ENCODE measurements at regions not wholly inside any gene's neighbourhood (a gene's known extent, or its start where the extent isn't known, plus 50 kb on each side); places are given as distances from the start of the nearest gene placed in this dataset.
"Not testable (repeated sequence)": the region's sequence is repeated elsewhere in the genome, so short reads cannot be mapped to it uniquely, and the experiment has no call there.

DNA sequence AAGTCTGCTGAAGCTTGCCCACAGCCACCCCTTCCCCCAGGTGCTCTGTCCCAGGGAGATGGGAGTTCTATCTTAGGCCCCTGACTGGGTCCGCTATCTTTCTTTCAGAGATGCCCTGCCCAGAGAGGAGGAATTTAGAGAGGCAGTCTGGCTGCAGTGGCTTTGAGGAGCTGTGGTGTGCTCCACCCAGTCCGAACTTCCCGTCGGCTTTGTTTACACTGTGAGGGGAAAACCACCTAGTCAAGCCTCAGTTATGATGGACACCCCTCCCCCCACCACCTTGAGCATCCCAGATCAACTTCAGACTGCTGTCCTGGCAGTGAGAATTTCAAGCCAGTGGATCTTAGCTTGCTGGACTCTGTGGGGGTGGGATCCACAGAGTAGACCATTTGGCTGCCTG is 118.3 kb upstream of the ZEB2 start:
- DNase-seq = not testable (repeated sequence)

DNA sequence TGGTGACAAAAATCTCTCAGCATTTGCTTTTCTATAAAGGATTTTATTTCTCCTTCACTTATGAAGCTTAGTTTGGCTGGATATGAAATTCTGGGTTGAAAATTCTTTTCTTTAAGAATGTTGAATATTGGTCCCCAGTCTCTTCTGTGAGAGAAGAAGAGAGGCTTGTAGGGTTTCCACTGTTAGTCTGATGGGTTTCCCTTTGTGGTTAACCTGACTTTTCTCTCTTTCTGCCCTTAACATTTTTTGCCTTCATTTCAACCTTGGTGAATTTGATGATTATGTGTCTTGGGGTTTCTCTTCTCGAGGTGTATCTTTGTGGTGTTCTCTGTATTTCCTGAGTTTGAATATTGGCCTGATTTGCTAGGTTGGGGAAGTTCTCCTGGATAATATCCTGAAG is 116.9 kb upstream of the ZEB2 start:
- not testable (repeated sequence) for DNase-seq

DNA sequence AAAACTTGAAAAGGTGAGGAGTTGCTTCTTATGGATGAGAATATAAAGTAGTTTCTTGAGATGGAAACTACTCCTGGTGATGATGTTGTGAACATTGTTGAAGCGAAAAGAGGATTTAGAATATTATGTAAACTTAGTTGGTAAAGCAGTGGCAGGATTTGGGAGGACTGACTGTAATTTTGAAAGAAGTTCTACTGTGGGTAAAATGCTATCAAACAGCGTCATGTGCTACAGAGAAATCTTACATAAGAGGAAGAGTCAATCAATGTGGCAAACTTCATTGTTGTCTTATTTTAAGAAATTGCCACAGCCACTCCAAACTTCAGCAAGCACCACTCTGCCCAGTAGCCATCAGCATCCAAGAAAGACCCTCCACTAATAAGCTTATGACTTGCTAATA is 112.9 kb upstream of the ZEB2 start:
- DNase-seq = no peak

DNA sequence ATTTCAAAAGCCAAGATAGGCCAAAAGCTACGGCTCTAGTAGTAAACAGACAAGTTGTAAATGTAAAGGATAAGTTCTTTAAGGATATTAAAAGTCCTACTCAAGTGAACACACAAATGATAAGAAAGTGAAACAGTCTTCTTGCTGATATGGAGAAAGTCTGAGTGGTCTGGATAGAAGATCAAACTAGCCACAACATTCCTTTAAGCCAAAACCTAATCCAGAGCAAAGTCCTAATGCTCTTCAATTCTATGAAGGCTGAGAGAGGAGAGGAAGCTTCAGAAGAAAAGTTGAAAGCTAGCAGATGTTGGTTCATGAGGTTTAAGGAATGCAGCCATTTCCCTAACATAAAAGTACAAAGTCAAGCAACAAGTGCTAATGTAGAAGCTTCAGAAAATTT is 111.7 kb upstream of the ZEB2 start:
- no peak for DNase-seq

- DNase-seq = peak; percentile 63
Observed at GRCh38 chr2:144630459-144631215, 110.7 kb upstream of the ZEB2 start.

- no peak for DNase-seq
Observed at GRCh38 chr2:144629935-144630334, 110.0 kb upstream of the ZEB2 start.

- DNase-seq = no peak
Observed at GRCh38 chr2:144628566-144628965, 108.6 kb upstream of the ZEB2 start.

GRCh38 chr2:144625626-144626025 is 105.7 kb upstream of the ZEB2 start:
- no peak for DNase-seq

GRCh38 chr2:144625226-144625625 is 105.3 kb upstream of the ZEB2 start:
- DNase-seq = no peak

- DNase-seq = no peak
Observed at GRCh38 chr2:144624451-144624850, 104.5 kb upstream of the ZEB2 start.

GRCh38 chr2:144622373-144622772 is 102.5 kb upstream of the ZEB2 start:
- DNase-seq = not testable (repeated sequence)

DNA sequence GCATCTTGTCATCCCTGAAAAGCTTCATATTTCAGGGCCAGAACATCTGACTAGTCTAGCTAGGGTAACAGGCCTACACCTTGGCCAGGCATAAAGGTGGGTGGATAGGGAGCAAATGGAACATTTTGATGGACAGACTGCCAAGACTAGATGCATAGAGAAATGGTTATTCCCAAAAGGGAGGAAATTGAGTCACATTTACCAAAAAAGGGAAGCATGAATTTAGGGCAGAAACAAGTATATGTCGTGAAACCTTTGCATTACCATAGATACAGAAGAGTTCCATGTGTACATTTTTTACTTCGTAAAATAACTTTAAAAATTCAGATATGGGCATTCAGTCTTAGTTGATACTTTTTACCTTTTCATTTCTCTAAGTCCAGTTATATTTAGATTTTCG is 101.3 kb upstream of the ZEB2 start:
- no peak for DNase-seq

- no peak for DNase-seq
Observed at GRCh38 chr2:144619760-144620159, 99.8 kb upstream of the ZEB2 start.

DNA sequence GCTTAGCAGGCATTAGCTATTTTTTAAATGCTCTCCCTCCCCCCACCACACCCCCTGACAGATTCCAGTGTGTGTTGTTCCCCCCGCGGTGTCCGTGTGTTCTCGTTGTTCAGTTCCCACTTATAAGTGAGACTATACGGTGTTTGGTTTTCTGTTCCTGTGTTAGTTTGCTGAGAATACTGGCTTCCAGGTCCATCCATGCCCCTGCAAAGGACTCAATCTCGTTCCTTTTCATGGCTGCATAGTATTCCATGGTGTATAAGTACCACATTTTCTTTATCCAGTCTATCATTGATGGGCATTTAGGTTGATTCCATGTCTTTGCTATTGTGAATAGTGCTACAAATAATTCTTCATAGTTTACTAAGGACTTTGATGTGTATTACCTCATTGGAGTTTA is 97.3 kb upstream of the ZEB2 start:
- DNase-seq = not testable (repeated sequence)

DNA sequence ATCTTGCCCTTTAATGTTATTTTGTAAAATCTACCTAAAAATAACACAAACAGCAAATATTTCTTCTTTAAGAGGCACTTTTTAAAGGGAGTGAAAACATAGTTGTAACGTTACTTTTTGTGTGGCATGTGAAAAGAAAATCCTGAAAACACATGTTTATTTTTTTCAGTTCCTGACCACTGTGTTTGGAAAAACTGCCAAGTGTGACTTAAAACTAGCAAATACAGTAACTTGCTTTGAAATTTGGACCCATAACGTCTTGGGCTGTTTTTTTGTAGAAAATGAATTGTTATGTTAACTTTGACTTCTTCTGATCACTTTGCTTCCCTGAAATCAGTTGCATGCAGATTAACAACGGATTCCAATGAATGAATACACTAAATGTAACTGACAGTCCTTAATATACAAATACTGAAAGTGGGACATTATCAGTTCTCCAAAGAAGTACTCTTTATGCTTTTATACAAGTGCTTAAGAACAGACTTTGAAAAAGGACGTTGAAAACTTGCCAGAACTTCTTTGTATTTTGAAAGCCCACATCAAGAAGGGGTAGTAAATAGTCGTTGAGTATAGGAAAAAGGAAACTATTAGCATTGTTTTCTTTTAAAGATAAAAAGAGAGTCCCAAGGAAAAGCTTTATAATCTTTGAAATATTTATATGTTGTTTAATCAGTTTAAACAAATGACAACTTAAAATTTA is 96.1 kb upstream of the ZEB2 start:
- DNase-seq = no peak

DNA sequence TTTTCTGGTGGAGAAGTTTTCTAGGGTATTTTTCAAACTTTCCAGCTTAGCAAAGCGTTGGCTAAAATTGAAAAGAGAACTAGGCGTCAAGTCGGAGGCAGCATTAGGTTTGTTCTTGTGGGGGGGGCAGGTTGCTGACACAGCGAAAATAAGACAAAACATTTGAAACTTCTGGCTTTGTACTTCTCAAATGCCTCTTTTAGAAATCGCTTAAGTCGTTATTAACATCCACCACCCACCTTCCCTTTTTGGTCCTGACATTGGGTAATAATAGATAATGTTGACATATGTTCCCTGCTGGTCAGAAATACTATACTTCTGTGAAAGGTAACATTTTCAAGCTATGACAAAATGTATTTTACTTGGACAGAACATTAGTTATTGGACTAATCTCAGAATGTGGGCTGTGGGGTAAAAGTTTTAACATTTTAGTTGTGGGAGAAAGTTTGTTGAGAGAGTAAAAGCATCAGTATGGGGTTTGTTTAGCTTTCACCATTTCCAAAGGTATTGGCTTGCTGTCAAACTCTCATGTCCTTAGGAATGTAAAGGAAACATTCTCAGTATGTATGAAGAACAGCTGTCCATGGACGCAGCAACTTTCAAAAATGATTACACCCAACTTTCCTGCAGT is 88.1 kb upstream of the ZEB2 start:
- peak; percentile 92 for DNase-seq

- DNase-seq = no peak
Observed at GRCh38 chr2:144607099-144607498, 87.2 kb upstream of the ZEB2 start.

DNA sequence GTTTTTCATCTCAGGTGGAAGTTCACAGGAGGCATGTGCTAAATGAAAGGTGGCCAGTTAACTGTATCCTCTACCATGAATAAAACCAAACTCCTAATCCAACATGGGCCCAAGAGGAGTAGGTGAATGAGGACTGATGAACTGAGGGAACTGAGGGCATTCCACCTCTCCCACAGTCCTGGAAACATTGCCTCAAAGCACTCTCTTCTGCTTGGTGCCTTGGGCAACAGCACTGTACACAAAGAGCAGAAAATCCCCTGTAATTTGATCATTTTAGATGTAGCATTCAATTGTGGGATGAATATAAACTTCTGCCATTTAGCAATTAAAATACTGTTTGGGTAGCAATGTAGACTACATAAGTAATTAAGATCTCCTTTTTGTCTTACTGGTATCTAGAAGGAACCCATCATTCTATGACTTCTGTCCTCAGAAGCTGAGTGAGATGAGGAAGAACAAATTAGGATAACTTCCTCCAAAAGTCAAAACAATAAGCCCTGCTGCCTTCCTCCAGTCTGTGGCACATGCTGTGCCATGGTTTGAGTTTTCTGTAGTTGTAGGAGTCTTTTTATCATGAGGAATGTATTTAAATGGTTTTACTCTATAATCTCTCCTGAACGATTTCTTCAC is 86.7 kb upstream of the ZEB2 start:
- no peak for DNase-seq

GRCh38 chr2:144605231-144605840 is 85.4 kb upstream of the ZEB2 start:
- no peak for DNase-seq

DNA sequence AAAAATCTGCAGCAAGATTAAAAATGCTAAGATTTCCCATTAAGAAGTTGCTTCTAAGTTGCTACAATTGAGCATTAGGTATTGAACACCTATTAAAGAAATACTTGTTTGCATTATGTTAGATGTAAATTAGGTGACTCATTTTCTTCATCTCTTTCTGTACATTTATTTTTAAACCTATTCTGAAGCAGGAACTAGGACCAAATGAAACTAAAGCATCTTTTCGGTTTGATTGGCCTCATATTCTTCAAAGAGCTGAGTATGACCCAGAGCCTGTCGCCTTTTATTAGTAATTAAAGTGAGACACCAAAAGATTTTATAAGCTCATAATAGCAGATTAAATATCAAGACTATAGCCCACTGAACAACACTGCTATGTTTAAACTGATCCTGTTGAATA is 83.4 kb upstream of the ZEB2 start:
- no peak for DNase-seq

GRCh38 chr2:144598906-144599305 is 79.0 kb upstream of the ZEB2 start:
- no peak for DNase-seq

- no peak for DNase-seq
Observed at GRCh38 chr2:144597894-144598593, 78.1 kb upstream of the ZEB2 start.

- no peak for DNase-seq
Observed at GRCh38 chr2:144597388-144597787, 77.5 kb upstream of the ZEB2 start.
